ENCODE measurements at regions not wholly inside any gene's neighbourhood (a gene's known extent, or its start where the extent isn't known, plus 50 kb on each side); places are given as distances from the start of the nearest gene placed in this dataset.

DNA sequence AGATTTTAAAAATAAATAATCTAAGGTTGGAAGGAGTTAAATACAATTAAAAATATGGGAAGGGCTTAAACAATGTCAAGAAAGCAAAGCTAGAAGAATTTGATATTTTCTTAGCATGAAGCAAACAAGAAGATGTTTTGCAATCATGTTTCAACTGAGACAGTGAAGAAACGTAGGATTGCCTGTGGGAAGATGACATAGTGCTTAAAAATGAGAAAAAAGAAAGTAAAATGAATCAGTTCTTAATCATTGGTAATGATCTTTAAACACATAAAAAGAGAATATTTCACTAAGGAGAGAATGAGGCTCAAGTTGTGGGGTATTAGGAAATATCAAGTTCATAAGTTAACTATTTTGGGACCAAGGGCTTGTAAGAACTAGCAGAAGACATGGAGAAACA lies 855.0 kb downstream of the METTL15 start:
- DNase-seq: no peak

DNA sequence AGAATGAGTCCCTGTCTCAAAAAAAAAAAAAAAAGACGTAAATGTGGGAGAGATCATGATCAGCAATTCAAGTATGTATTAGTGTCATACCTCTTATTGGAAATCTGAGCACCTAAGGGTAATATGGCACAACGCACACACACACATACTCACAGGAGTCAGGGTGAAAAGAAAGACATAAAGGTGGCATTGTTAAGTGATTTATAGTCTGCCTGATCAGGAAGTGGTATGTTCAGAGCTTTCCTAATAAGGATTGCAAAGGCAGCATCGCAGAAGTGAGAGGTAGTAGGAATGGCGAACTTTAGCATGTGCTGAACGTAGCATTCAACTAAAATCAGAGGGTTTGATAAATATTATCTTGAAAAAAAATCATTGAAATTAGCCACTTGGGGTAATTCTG lies 854.3 kb downstream of the METTL15 start:
- DNase-seq: no peak

DNA sequence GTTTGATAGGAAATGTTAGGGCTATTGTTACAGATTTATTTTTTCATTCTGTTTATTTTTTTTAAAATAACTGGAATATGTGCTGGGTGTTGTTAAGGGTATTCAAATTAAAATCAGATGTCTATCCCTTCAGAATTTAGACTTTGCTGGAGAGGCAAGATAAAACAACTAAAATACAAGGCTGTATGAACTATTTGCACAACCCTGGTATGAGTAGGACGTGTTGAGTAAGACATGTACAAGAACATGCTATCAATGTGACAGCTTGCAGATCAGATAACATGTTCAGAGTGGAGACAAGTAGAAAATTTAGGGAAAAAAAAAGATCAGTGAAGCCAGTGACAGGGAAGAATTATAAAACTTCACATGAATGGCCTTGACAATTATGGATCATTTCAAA lies 853.5 kb downstream of the METTL15 start:
- no peak for DNase-seq

DNA sequence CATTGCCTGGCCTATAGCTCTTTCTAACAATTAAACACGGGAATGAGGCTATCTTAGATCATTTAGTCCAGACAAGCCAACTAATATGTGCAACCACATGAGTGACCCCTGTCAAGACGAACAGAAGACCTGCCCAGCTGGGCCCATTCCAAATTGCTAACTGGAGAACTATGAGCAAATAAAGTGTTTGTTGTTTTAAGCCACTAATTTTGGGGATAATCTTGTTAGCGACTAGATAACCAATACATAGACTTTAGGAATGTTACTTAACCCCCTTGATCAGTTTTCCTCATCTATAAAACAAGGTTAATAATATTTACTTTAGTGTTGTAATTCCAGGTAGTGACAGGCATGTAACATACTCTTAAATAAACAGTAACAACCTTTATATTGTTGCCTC lies 848.3 kb downstream of the METTL15 start:
- DNase-seq: no peak

DNA sequence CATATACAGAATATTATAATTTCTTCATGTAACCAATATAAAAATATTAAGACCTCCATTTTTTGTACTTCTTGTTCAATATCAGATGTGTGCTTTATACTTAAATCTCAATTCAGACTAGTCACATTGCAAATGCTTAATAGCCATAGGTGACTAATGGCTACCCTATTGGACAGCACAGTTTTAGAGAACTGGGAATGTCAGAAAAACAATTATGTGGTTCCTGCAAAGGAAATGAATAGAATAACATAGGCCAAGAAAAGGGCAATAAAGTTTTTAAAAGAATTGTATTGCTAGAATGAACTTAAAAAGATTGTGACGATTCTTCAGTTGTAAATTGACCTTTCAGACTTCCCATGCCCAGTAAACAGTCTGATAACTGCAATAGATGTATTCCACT lies 843.0 kb downstream of the METTL15 start:
- DNase-seq: no peak

DNA sequence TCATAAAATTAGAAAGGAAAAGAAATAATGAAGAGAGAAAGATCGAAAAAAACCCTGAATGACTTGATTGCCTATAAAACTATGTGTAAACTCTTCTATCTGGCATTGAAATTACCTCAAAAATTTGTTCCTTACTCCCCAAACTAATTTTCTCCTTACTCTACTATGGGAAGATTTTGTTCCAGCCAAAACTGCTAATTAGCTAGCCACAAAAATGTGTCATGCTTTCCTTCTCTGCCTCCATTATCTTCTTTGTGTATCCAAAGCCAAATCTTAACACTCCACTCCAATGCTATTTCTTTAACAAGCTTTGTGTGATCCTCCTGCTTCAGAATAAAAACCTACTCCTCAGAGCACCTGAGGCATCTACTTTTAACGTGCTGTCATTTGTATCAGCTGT lies 831.2 kb downstream of the METTL15 start:
- DNase-seq: no peak

DNA sequence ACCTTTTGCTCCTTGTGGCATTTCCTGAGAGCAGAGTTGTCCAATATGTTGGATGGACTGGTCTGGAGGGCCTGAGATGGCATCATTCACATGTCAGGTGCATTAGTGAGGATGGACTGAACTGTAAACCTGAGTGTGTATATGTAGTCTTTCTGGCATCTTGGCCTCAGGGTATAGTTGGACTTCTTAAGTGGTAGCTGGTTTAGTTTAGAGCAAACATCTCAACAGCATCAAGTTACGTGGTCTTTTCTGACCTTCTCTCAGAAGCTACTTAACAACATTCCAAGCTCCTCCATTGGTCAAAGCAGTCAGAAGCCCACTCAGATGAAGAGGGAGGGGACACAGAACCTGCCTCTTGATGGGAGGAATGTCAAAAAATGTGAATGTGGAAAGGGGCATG lies 829.9 kb downstream of the METTL15 start:
- DNase-seq: no peak

DNA sequence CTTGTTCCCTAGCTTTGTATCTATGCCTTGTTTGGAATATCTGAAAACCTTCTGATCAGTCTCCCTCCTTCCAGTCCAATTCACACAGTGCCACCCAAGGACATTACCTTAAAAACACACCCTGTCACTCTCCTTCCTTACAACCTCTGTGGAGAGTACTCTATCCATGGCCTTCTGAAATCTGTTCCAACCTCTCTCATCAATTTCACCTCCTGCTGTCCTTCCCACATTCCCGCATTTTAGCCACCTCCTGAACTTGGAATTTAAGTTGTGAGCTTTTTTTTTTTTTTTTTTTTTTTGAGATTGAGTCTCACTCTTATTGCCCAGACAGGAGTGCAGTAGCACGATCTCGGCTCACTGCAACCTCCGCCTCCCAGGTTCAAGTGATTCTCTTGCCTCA lies 824.8 kb downstream of the METTL15 start:
- no peak for DNase-seq

DNA sequence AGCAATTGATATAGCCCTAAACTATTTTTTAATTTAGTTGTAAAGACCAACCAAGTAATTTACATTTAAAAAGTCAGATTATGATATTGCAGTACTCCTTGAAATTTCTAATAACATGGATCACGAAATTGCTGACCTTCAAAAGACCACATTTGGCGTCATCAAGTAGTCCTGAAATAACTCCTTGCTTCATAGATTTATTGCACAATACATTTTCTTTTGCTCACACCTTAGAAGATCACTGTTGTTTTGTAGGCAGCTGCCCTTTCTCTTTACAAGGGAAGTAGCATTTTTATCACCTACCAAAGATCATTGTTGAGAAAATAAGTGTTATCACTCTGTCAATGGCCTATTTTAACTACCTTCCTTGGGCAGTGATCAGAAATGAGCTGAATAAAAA lies 815.8 kb downstream of the METTL15 start:
- no peak for DNase-seq

DNA sequence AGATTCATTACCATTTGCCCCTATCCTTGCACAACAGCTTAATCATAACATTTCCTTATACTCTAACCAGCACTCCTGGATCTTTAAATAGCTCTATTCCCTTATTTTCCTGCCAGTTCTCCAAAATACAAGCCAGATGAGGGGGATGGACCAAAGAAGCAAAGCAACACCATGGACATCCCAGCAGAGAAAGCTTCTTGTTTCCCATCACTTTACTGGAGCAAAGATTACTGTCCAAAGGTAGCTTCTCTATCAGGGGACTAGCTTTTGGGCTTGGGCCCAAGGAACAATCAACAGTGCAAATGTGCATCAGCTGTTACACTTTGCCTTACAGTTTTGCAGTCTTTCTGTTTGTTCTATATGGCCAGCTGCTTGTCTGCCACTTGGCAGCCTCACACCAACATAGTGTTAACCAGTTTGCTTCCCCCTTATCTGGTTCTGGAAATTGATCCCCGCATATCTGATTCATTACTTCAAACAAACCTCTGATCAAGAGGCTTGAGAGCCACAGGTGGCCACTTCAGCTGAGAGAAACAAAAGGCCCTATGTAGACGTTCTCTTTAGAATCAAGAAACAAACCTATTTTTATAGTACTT lies 814.3 kb downstream of the METTL15 start:
- peak; percentile 29 for DNase-seq

DNA sequence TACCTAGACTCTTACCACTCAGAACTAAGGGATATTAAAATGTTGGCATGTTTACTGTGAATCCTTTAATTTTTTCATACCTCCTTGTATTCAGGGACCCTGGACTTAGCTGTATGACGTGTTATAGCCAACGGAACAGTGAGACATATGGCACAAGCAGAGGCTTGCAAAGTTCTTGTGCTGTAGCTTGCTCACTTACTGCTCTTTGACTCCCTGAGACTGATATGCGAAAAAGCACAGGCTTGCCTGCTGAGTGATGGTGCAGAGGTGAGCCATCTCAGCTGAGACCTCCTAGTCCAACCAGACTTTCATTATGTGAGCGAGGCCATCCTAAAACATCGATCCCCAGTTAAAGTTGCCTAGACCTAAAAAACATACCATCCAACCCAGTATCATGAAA lies 811.0 kb downstream of the METTL15 start:
- no peak for DNase-seq

DNA sequence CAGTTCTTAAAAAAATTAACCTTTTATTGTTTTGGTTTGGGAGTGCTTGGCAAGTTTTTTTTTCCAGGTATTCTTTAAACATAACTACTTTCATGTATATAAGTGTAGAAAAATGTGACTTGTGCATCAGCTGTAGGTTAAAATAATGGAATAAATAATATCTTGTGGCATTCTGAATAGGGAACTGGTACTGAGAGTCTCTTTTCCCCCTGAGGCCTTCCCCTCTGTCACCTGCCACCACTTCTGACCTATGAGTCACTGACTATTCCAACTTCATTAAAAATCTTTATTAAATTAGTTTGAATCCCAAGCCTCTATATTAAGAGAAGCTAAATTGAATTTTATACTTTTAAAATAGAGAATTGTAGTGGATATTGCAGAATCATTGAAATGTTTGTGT lies 805.7 kb downstream of the METTL15 start:
- DNase-seq: no peak

DNA sequence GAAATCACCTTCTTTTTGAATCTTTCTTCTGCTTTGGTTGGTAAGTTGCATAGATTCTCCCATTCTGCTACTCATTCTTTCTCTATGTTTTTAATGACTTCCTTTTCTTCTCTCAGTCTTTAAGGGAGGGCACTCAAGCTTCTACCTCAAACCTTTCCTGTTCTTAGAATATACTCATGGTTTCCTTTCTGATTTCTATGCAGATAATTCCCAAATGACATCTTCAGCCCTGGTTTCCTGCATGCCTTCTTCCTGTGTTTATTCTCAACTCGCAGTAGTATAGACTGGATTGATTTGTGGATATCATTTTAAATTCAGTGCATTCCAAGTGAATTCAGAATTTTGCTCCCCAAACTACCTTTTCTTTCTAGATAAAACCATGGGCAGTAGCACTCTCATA lies 803.6 kb downstream of the METTL15 start:
- DNase-seq: no peak

DNA sequence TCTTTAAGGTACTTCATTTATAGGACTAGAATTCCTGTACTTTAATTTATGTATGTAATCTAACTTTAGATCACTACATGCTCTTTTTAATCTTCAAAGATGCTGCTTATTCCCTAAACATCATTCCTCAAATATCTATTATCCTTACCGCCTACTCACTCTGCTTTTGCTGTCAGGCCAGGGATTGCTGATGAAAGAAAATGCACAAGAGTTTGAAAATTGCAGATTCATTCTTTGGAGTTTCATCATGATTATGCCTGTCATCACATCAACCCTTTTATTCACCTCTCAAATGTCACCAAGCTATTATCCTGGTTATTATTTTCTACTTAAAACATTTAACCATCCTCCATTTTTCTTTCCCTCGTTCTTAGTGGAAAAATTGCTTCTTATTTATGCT lies 802.7 kb downstream of the METTL15 start:
- no peak for DNase-seq

DNA sequence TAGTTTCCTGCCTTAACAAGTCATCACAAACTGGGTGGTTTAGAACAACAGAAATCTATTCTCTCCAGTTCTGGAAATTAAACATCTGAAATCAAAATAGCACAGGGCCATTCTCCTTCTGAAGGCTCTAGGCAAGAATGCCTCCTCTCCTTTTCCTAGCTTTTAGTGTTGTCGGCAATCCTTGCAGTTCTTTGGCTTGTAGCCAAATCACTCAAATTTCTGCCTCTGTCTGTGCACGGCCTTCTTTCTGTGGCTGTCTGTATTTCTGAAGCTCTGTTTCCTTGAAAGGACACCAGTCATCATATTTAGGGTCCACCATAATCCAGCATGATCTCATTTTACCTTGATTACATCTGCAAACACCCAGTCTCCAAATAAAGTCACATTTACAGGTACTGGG lies 795.5 kb downstream of the METTL15 start:
- DNase-seq: no peak

DNA sequence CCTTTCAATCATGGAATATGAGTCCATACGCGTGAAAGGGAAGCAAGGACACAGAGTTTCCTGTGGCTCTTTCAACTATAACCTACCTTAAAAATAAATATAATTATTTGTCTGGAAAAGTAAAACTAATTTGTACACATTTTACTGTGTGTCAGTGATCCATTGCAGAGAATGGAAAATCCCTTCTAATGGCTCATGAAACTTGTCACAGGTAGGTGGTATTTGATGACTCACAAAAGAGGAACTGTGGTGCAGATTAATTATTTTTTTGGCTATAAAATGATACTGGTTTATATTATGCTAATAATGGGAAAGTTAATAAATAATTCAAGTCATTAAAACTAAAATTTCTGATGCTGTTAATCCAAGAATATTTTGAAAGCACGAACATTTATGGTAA lies 792.2 kb downstream of the METTL15 start:
- DNase-seq: no peak

DNA sequence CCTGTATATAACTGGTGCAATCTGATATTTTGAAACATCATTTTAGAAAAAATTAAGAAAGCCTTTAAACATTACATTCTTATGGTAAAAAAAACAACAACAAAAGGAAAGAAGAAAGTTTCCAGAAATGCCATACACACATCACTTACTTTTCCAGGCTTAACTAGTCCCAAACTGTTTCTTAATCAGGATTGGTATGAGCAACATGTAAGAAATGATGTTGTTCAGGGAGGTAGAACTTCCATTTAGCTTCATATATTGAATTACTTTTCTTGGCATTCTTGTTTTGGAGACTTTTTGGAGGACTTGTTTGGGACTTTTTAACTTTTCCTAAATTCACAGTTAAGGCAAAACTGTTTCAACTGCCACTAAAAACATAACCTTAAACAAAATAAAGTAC lies 791.5 kb downstream of the METTL15 start:
- no peak for DNase-seq

DNA sequence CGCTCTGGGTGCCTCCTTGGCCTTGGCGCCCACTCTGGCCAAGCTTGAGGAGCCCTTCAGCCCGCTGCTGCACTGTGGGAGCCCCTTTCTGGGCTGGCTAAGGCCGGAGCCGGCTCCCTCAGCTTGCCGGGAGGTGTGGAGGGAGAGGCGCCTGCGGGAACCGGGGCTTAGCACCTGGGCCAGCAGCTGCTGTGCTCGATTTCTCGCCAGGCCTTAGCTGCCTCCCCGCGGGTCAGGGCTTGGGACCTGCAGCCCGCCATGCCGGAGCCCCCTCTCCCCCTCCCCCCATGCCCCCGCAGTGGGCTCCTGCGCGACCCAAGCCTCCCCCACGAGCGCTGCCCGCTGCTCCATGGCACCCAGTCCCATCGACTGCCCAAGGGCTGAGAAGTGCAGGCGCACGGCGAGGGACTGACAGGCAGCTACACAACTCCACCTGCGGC lies 782.4 kb downstream of the METTL15 start:
- DNase-seq: peak; percentile 20

DNA sequence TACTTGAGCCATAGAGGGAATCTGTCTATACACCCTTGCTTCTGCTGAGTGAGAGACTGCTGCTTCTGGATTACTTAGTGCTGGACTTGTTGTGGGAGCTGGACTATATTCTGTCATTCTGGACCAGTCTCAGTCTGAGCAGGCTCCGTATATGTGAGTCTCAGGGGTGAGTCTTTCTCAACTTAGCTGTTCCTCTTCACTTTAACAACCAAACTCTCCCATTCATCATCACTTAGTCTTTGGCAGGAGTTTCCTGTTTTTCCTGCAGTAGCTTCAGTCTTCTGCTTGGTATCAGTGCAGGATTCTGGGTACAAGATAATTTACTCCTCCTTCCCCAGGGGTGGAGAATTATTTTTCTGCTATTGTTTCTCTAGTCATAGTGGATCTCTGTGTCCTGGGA lies 779.5 kb downstream of the METTL15 start:
- DNase-seq: no peak

DNA sequence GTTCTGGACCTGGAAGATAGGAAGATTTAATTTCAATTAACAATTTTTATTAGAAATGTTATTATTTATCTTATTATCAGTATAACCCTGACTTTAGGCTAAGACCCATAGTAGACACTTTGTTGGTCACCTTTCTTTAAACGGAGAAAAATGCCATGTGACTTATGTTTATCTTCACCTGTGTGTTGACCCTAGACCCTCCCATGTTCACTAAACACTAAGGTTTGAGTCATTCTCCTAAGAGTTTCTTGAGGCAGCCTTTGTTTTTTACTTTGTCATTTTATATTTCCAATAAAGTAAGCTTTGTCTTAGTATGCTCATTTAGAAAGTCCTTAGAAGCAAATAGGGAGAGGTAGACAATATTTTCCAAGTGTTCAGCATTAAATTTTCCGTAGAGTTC lies 771.7 kb downstream of the METTL15 start:
- no peak for DNase-seq

DNA sequence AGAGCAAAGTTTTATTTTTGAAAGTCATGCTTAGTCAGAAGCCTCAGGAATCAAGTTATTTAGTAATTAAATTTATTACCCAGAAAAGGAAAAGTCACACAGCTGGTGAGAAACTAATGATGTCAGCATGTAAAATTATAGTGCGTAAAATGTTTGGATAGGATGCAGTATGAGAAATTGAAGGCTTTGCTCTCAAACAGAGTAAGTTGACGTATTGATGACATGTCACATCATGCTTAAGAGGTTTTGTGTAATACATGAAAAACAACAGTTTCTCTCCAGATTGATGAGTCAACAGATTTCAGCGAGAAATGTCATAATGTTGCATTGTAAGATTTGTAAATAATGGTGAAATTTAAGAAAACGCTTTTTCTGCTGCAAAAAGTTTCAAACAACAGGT lies 769.8 kb downstream of the METTL15 start:
- DNase-seq: no peak

DNA sequence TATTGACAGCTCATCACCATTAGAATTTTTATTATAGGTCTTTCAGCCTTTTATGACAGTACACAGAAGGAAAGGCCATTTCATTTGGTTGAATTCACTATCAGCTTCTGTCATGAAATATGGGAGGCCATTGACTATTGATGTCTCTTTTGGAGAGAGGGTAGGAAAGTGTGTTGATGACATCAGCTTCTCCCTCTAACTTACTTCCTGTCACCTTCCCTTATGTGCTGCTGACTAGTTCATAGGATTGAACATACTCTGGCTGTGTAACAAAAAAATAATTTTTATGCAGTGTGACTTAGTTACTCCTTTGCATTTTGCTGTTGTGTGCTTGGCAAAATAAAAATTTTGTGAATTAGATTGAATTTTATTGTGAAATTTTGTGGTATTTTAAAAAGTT lies 769.2 kb downstream of the METTL15 start:
- no peak for DNase-seq

DNA sequence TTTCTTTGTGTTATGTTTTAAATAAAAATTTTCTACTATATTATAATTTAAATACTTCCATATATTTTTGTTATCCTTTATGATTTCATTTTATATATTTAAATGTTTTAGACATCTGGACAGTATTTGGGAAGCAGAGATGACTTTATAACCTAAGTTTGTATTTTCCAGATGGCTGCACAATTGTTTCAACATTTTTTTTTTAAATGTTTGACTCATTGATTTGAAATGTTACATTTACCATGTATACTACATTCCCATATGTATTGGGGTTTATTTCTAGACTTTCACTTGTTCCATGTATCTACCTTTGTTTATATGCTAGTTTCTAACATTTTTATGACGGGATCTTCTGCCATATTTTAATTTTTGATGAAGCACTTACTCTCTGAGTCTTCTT lies 766.5 kb downstream of the METTL15 start:
- no peak for DNase-seq

DNA sequence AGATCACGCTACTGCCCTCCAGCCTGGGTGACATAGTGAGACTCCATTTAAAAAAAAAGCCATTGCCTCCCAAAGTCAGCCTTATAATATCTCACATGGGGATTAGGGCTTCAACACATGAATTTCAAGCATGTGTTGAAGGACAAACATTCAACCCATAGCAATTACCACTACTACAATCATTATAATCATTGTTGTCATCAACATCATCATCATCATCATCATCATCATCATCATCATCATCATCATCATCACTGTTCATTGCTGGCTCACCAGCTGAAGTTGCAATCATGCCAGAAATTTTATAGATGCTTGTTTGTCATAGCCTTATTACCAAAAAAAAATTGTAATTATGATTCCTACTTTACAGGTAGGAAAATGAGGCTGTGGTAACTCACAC lies 762.9 kb downstream of the METTL15 start:
- DNase-seq: no peak

DNA sequence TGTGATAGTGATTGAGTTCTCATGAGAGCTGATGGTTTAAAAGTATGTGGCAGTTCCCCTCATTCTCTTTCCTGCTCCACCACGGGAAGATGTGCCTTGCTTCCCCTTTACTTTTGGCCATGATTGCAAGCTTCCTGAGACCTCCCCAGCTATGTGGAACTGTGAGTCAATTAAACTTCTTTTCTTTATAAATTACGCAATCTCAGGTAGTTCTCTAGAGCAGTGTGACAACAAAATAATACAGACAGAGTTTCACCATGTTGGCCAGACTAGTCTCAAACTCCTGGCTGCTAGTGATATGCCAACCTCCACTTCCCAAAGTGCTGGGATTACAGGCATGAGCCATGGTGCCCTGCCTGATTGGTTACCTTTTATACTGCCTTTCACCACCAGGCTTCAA lies 755.2 kb downstream of the METTL15 start:
- no peak for DNase-seq

DNA sequence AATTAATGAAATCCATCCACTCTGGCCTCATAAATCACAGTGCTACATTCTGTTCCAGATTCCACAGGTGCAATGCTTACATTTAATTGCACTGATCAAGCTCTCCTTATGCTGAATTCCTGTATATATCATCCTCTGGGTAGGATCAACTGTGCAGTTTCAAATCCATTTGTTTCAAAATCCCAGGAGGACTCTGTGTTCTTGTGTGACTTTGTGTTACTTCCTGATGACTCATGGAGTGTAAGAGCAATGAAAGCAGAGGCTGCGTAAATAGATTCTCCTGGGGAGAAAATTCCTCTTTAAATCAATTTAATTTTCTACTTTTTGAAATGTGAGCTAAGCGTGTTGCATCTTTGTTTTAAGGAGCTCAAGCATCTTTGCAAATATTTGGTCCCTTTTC lies 752.7 kb downstream of the METTL15 start:
- no peak for DNase-seq
